ENCODE measurements at regions not wholly inside any gene's neighbourhood (a gene's known extent, or its start where the extent isn't known, plus 50 kb on each side); places are given as distances from the start of the nearest gene placed in this dataset.

DNA sequence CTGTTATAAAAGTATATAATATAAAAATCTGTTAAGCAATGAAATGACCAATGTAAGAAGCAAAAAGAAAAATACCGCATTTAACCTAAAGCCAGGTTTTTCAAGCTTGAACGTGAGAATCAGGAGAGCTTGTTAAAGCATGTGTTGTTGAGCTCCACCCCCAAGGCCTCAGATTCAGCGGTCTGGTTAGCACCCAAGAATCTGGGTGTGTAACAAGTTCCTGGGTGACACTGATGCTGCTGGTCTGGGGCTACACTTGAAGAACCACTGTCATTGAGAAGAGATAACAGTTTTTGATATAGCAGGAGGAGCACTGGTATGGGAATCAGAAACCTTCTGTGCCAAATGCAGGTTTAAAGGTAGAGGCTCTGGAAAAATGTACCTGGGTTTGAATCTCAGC, 154.0 kb downstream of the ID4 start:
- TF ChIP-seq, protein P1, sequence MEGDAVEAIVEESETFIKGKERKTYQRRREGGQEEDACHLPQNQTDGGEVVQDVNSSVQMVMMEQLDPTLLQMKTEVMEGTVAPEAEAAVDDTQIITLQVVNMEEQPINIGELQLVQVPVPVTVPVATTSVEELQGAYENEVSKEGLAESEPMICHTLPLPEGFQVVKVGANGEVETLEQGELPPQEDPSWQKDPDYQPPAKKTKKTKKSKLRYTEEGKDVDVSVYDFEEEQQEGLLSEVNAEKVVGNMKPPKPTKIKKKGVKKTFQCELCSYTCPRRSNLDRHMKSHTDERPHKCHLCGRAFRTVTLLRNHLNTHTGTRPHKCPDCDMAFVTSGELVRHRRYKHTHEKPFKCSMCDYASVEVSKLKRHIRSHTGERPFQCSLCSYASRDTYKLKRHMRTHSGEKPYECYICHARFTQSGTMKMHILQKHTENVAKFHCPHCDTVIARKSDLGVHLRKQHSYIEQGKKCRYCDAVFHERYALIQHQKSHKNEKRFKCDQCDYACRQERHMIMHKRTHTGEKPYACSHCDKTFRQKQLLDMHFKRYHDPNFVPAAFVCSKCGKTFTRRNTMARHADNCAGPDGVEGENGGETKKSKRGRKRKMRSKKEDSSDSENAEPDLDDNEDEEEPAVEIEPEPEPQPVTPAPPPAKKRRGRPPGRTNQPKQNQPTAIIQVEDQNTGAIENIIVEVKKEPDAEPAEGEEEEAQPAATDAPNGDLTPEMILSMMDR (conservative IDR thresholded peaks at IDR 0.05; ENCODE audit: low read length): no peak
- no peak for TF ChIP-seq EZH2phosphoT487 (IDR thresholded peaks at IDR 0.05; ENCODE audit: borderline replicate concordance)
